AG04449 (cell line): ENCODE measurements at regions not wholly inside any gene's neighbourhood (a gene's known extent, or its start where the extent isn't known, plus 50 kb on each side); places are given as distances from the start of the nearest gene placed in this dataset.
"Not testable (repeated sequence)": the region's sequence is repeated elsewhere in the genome, so short reads cannot be mapped to it uniquely, and the experiment has no call there.

ENCODE experiments used
- CTCF ChIA-PET: fragments of 350-600 bp; formaldehyde crosslinking; extraction: SDS; loops from one replicate; lab custom pipeline; 2021; ENCODE audit warnings: antibody characterized with exemption; lab: Yijun Ruan, JAX
- POLR2A ChIA-PET: fragments of 400-600, 350-600 bp; formaldehyde crosslinking; extraction: SDS; loops from one replicate; lab custom pipeline; 2020; ENCODE audit warnings: antibody characterized with exemption, inconsistent platforms; lab: Yijun Ruan, JAX
- DNase-seq: peaks from one replicate; pipeline ENCODE4 v3.0.0-alpha.2; 2010; ENCODE audit warnings: low read depth, low spot score
- H3K4me3 ChIP-seq: 2 replicates; pipeline ENCODE4 v1.5.1; 2011; ENCODE audit warnings: low read depth, mild to moderate bottlenecking, control low read depth, low read length
- TF ChIP-seq, protein P1 (sequence below): IDR thresholded peaks from one replicate; pipeline ENCODE4 v1.5.1; 2011; ENCODE audit warnings: mild to moderate bottlenecking, moderate library complexity, low read length, control low read depth, inconsistent platforms; ENCODE audit not compliant: insufficient read depth; ENCODE audit errors: missing control alignments

- CTCF ChIA-PET: interaction anchor here (0.7 to 4.2 kb wide), 43 partner anchors 9 to 1181 kb away, joined by 3 to 47 read pairs (median 4); no protein-coding TSS in a partner anchor
These were observed 141.9 kb downstream of the PSAT1 start for GRCh38 chr9:78438780-78439179.

DNA sequence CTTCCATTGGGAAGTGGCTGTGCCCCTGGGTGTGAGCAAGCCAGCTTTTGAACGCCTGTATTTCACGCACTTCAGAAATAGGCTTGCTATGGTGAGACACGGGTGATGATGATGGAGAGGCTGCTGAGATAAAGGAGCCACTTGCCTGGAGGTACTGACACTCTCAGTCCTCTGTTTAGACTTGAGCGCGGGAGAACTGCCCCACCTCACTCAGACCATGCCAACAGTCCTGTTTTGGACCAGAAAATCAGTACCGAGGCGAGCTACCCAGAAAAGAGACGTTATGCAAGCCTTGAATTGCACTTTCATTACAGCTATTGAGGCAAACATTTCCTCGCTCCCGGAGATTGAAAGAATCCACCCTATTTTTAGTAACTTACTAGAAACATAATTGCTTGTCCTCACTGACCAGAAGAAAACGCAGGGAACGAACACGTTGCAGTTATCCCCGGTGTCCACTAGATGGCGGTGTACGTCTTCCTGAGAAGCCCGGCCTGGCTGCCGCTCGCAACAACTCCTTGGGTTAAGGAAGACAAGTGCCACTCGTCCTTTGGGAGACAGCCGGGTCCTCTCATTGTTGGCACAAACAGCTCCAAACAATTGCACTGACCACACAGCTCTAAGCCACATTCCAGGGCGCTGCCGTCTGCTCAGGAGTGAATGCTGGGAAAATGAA is 142.4 kb downstream of the PSAT1 start:
- peak overlapping the region; percentile 41 for H3K4me3 ChIP-seq
- ChIA-PET POLR2A (interaction anchor here (0.7 kb wide), 1 partner anchor 428 kb away, joined by 3 read pairs; no protein-coding TSS in a partner anchor), CTCF (interaction anchor here (0.6 to 4.2 kb wide), 57 partner anchors 9 to 1181 kb away, joined by 3 to 47 read pairs (median 4); no protein-coding TSS in a partner anchor)
- DNase-seq: peak; percentile 87
- TF ChIP-seq, protein P1, sequence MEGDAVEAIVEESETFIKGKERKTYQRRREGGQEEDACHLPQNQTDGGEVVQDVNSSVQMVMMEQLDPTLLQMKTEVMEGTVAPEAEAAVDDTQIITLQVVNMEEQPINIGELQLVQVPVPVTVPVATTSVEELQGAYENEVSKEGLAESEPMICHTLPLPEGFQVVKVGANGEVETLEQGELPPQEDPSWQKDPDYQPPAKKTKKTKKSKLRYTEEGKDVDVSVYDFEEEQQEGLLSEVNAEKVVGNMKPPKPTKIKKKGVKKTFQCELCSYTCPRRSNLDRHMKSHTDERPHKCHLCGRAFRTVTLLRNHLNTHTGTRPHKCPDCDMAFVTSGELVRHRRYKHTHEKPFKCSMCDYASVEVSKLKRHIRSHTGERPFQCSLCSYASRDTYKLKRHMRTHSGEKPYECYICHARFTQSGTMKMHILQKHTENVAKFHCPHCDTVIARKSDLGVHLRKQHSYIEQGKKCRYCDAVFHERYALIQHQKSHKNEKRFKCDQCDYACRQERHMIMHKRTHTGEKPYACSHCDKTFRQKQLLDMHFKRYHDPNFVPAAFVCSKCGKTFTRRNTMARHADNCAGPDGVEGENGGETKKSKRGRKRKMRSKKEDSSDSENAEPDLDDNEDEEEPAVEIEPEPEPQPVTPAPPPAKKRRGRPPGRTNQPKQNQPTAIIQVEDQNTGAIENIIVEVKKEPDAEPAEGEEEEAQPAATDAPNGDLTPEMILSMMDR: peak; percentile 88

More at GRCh38 chr9:78438780-78439179, 141.9 kb downstream of the PSAT1 start:
- H3K4me3 ChIP-seq: peak overlapping the region; percentile 41; the same call in 1 of the 2 replicates
- TF ChIP-seq, protein P1: no peak
- POLR2A ChIA-PET: no interaction called here
- no peak for DNase-seq

- ChIA-PET CTCF (interaction anchor here (0.6 to 4.2 kb wide), 51 partner anchors 8 to 1180 kb away, joined by 3 to 47 read pairs (median 4); no protein-coding TSS in a partner anchor), POLR2A (interaction anchor here (0.7 kb wide), 1 partner anchor 427 kb away, joined by 3 read pairs; no protein-coding TSS in a partner anchor)
- H3K4me3 ChIP-seq: no peak overlapping the region
- no peak for DNase-seq
- TF ChIP-seq, protein P1: peak; percentile 2
These were observed 143.2 kb downstream of the PSAT1 start for GRCh38 chr9:78439866-78440830.

GRCh38 chr9:78441396-78441795 is 144.5 kb downstream of the PSAT1 start:
- TF ChIP-seq, protein P1: no peak
- no peak for DNase-seq
- ChIA-PET CTCF (interaction anchor here (1.3 to 4.2 kb wide), 2 partner anchors 150 to 160 kb away, joined by 3 to 47 read pairs; no protein-coding TSS in a partner anchor), POLR2A (no interaction called here)
- H3K4me3 ChIP-seq: no peak overlapping the region

GRCh38 chr9:78441822-78442431 is 145.0 kb downstream of the PSAT1 start:
- ChIA-PET POLR2A (no interaction called here), CTCF (interaction anchor here (0.9 to 4.2 kb wide), 4 partner anchors 9 to 419 kb away, joined by 3 to 47 read pairs (median 4); no protein-coding TSS in a partner anchor)
- H3K4me3 ChIP-seq: no peak overlapping the region
- DNase-seq: no peak
- TF ChIP-seq, protein P1: no peak

DNA sequence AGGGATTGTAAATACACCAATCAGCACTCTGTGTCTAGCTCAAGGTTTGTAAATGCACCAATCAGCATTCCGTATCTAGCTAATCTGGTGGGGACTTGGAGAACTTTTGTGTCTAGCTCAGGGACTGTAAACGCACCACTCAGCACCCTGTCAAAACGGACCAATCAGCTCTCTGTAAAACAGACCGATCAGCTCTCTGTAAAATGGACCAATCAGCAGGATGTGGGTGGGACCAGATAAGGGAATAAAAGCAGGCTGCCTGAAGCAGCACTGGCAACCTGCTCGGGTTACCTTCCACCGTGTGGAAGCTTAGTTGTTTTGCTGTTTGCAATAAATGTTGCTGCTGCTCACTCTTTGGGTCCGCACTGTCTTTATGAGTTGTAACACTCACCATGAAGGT is 145.7 kb downstream of the PSAT1 start:
- DNase-seq, POLR2A ChIA-PET, H3K4me3 ChIP-seq: not testable (repeated sequence)
- CTCF ChIA-PET: interaction anchor here (0.9 to 1.3 kb wide), 3 partner anchors 10 to 419 kb away, joined by 3 to 4 read pairs (median 3); no protein-coding TSS in a partner anchor
